ENCODE measurements at regions not wholly inside any gene's neighbourhood (a gene's known extent, or its start where the extent isn't known, plus 50 kb on each side); places are given as distances from the start of the nearest gene placed in this dataset.

DNA sequence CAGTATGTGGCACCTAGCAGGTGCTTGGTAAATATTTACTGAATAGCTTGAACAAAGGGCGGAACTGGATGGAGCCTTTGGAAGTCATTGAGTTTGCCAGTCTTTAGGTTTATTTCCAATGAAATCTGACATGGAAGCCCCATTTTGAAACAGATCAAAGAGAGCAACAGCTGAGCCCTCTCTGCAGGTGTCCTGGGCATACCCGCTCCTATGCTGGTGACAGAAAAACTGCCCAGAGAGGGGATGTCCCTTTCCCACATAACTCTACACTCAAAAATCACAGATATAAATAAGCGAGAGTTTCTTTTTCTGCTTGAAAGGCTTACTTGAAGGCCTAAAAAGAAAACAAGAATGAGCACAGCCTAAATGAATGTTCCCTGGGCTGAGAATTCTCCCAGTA, 53.0 kb upstream of the RALY start:
- Histone ChIP-seq H3K36me3 (replicated peaks in 1 of 2; ENCODE audit: control extremely low read depth in 1 of 2, control insufficient read depth in 1 of 2, extremely low read depth in 1 of 2, insufficient read depth in 2 of 2, low read length in 1 of 2) (no peaks in the 10 kb centered on the region), H3K4me2 (replicated peaks; ENCODE audit: low read depth, low read length, poor library complexity, severe bottlenecking) (no peak overlapping the region), H3K27ac (ENCODE audit: low read length in 2 of 2) (no peak overlapping the region), H4K20me1 (ENCODE audit: control insufficient read depth, insufficient read depth, low read length, poor library complexity, severe bottlenecking) (no peaks in the 10 kb centered on the region), H3K79me2 (ENCODE audit: control insufficient read depth, insufficient read depth, low read length) (no peaks in the 10 kb centered on the region), H3K9me3 (ENCODE audit: control extremely low read depth in 1 of 3, control insufficient read depth in 2 of 3, insufficient read depth in 1 of 3, low read length in 2 of 3) (no peaks in the 10 kb centered on the region), H3K9ac (ENCODE audit: low read length) (no peak overlapping the region), H2AFZ (ENCODE audit: insufficient read depth, low read depth, low read length, poor library complexity, severe bottlenecking) (no peak overlapping the region), H3K4me3 (ENCODE audit: control extremely low read depth in 1 of 5, extremely low read depth in 1 of 5, insufficient read depth in 1 of 5, low read depth in 2 of 5, low read length in 4 of 5) (no peak overlapping the region), H3K27me3 (replicated peaks in 1 of 4; ENCODE audit: control extremely low read depth in 1 of 4, control insufficient read depth in 3 of 4, insufficient read depth in 4 of 4, low read length in 3 of 4) (no peaks in the 10 kb centered on the region), H3K4me1 (ENCODE audit: control insufficient read depth in 2 of 2, insufficient read depth in 2 of 2, low read length in 2 of 2) (no peaks in the 10 kb centered on the region)
- CTCF ChIA-PET = no interaction called here
- Mint-ChIP-seq H3K27me3 (no peaks in the 10 kb centered on the region), H3K4me3 (no peak overlapping the region), H3K27ac (no peak overlapping the region), H3K4me1 (no peaks in the 10 kb centered on the region), H3K9me3 (ENCODE audit: insufficient read depth) (no peaks in the 10 kb centered on the region)
- 70% methylated on average over 2 of the region's 3 CpGs for WGBS (ENCODE audit: insufficient coverage)
- ATAC-seq (ENCODE audit: low read depth) (no peak), DNase-seq (no peak)
- TF ChIP-seq, protein P1, sequence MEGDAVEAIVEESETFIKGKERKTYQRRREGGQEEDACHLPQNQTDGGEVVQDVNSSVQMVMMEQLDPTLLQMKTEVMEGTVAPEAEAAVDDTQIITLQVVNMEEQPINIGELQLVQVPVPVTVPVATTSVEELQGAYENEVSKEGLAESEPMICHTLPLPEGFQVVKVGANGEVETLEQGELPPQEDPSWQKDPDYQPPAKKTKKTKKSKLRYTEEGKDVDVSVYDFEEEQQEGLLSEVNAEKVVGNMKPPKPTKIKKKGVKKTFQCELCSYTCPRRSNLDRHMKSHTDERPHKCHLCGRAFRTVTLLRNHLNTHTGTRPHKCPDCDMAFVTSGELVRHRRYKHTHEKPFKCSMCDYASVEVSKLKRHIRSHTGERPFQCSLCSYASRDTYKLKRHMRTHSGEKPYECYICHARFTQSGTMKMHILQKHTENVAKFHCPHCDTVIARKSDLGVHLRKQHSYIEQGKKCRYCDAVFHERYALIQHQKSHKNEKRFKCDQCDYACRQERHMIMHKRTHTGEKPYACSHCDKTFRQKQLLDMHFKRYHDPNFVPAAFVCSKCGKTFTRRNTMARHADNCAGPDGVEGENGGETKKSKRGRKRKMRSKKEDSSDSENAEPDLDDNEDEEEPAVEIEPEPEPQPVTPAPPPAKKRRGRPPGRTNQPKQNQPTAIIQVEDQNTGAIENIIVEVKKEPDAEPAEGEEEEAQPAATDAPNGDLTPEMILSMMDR (IDR thresholded peaks at IDR 0.05) = no peak
- TF ChIP-seq EZH2 (IDR thresholded peaks at IDR 0.05; ENCODE audit: borderline replicate concordance, insufficient read depth, low read depth, low read length, poor library complexity, severe bottlenecking) = no peak
- intact Hi-C loops (cut with micrococcal nuclease) = no loop called here
- POLR2A ChIA-PET = no interaction called here

All from B cell (primary cell).